Hepatocyte (in vitro differentiated cells): ENCODE measurements at regions not wholly inside any gene's neighbourhood (a gene's known extent, or its start where the extent isn't known, plus 50 kb on each side); places are given as distances from the start of the nearest gene placed in this dataset.
A peak's percentile ranks its signal among the peaks of the same experiment; 100 is the strongest.

ENCODE experiments used
- DNase-seq: peaks from one replicate; pipeline ENCODE4 v3.0.0-alpha.2; 2016; ENCODE audit warnings: low spot score
- H2AFZ ChIP-seq: fragments of 200-600 bp; sonication (generic); 2 replicates; pipeline ENCODE4 v1.6.0; 2016; ENCODE audit warnings: antibody characterized with exemption, mild to moderate bottlenecking
- H3K27ac ChIP-seq: fragments of 200-600 bp; sonication (generic); 2 replicates; pipeline ENCODE4 v1.5.1; 2016; ENCODE audit warnings: mild to moderate bottlenecking
- H3K27me3 ChIP-seq: fragments of 200-600 bp; sonication (generic); 2 replicates; pipeline ENCODE4 v1.6.1; 2016
- H3K36me3 ChIP-seq: fragments of 200-600 bp; sonication (generic); replicated peaks from 2 replicates; pipeline ENCODE4 v1.5.1; 2016; ENCODE audit warnings: low read depth; ENCODE audit not compliant: insufficient read depth
- H3K4me1 ChIP-seq: fragments of 200-600 bp; sonication (generic); 2 replicates; pipeline ENCODE4 v1.5.1; 2016; ENCODE audit warnings: mild to moderate bottlenecking, moderate library complexity; ENCODE audit not compliant: insufficient read depth
- H3K4me2 ChIP-seq: fragments of 200-600 bp; sonication (generic); 2 replicates; pipeline ENCODE4 v1.6.0; 2016
- H3K4me3 ChIP-seq: fragments of 200-600 bp; sonication (generic); 2 replicates; pipeline ENCODE4 v1.5.1; 2016; ENCODE audit warnings: mild to moderate bottlenecking
- H3K79me2 ChIP-seq: fragments of 200-600 bp; sonication (generic); 2 replicates; pipeline ENCODE4 v1.6.0; 2017; ENCODE audit warnings: mild to moderate bottlenecking
- H3K9me2 ChIP-seq: fragments of 200-600 bp; sonication (generic); replicated peaks from 2 replicates; pipeline ENCODE4 v1.6.0; 2017; ENCODE audit warnings: mild to moderate bottlenecking; ENCODE audit not compliant: insufficient read depth
- H3K9me3 ChIP-seq: fragments of 200-600 bp; sonication (generic); 2 replicates; pipeline ENCODE4 v1.5.1; 2016; ENCODE audit warnings: low read depth, mild to moderate bottlenecking
- H4K20me1 ChIP-seq: fragments of 200-600 bp; sonication (generic); 2 replicates; pipeline ENCODE4 v1.6.0; 2016; ENCODE audit warnings: mild to moderate bottlenecking; ENCODE audit not compliant: insufficient read depth, poor library complexity, severe bottlenecking
- EZH2 ChIP-seq: fragments of 200-600 bp; sonication (generic); IDR thresholded peaks from 2 replicates; pipeline ENCODE4 v1.6.1; 2016; ENCODE audit warnings: antibody characterized with exemption, mild to moderate bottlenecking, borderline replicate concordance
- EZH2phosphoT487 ChIP-seq: fragments of 200-600 bp; sonication (generic); IDR thresholded peaks from one replicate; pipeline ENCODE4 v1.6.1; 2018; ENCODE audit warnings: antibody characterized with exemption, mild to moderate bottlenecking, low read depth, moderate library complexity; ENCODE audit not compliant: unreplicated experiment, severe bottlenecking
- WGBS: methylation state at CpG from one replicate; pipeline ENCODE4 v1.1.6; 2016; ENCODE audit warnings: low lambda C conversion rate; ENCODE audit errors: missing lambda C conversion rate; 5-methylcytosine and 5-hydroxymethylcytosine counted together
- TF ChIP-seq, protein P1 (sequence below): fragments of 200-600 bp; sonication (generic); IDR thresholded peaks from 2 replicates; pipeline ENCODE4 v1.5.1; 2016; ENCODE audit warnings: antibody characterized with exemption, mild to moderate bottlenecking; ENCODE audit not compliant: poor library complexity

- Histone ChIP-seq H3K4me1 (peaks cover 13% of the 10 kb centered on the region), H4K20me1 (no peaks in the 10 kb centered on the region), H3K27me3 (no peaks in the 10 kb centered on the region), H2AFZ (no peak overlapping the region), H3K36me3 (no peaks in the 10 kb centered on the region), H3K4me2 (peak overlapping the region; percentile 25), H3K9me2 (no peaks in the 10 kb centered on the region), H3K79me2 (no peaks in the 10 kb centered on the region), H3K9me3 (no peaks in the 10 kb centered on the region), H3K27ac (peak overlapping the region; percentile 61), H3K4me3 (no peak overlapping the region)
- no peak for DNase-seq
- TF ChIP-seq EZH2 (no peak), EZH2phosphoT487 (no peak)
- TF ChIP-seq, protein P1, sequence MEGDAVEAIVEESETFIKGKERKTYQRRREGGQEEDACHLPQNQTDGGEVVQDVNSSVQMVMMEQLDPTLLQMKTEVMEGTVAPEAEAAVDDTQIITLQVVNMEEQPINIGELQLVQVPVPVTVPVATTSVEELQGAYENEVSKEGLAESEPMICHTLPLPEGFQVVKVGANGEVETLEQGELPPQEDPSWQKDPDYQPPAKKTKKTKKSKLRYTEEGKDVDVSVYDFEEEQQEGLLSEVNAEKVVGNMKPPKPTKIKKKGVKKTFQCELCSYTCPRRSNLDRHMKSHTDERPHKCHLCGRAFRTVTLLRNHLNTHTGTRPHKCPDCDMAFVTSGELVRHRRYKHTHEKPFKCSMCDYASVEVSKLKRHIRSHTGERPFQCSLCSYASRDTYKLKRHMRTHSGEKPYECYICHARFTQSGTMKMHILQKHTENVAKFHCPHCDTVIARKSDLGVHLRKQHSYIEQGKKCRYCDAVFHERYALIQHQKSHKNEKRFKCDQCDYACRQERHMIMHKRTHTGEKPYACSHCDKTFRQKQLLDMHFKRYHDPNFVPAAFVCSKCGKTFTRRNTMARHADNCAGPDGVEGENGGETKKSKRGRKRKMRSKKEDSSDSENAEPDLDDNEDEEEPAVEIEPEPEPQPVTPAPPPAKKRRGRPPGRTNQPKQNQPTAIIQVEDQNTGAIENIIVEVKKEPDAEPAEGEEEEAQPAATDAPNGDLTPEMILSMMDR = no peak
- 73% methylated on average over 3 of the region's 3 CpGs for WGBS
Measured at GRCh38 chr9:88653911-88654310, 118.9 kb downstream of the NXNL2 start.

- H3K79me2 ChIP-seq = no peaks in the 10 kb centered on the region
- H3K4me3 ChIP-seq = no peak overlapping the region
- H3K27me3 ChIP-seq = no peaks in the 10 kb centered on the region
- peak overlapping the region; percentile 67 for H3K27ac ChIP-seq
- H3K4me2 ChIP-seq = no peak overlapping the region
- no peak overlapping the region for H2AFZ ChIP-seq
- no peak for TF ChIP-seq EZH2phosphoT487
- no peaks in the 10 kb centered on the region for H3K9me3 ChIP-seq
- peaks cover 13% of the 10 kb centered on the region for H3K4me1 ChIP-seq
- DNase-seq = no peak
- WGBS = 49% methylated on average over 2 of the region's 2 CpGs
- H3K36me3 ChIP-seq = no peaks in the 10 kb centered on the region
- no peaks in the 10 kb centered on the region for H4K20me1 ChIP-seq
- H3K9me2 ChIP-seq = no peaks in the 10 kb centered on the region
Measured at GRCh38 chr9:88657893-88658292, 122.9 kb downstream of the NXNL2 start.

DNA sequence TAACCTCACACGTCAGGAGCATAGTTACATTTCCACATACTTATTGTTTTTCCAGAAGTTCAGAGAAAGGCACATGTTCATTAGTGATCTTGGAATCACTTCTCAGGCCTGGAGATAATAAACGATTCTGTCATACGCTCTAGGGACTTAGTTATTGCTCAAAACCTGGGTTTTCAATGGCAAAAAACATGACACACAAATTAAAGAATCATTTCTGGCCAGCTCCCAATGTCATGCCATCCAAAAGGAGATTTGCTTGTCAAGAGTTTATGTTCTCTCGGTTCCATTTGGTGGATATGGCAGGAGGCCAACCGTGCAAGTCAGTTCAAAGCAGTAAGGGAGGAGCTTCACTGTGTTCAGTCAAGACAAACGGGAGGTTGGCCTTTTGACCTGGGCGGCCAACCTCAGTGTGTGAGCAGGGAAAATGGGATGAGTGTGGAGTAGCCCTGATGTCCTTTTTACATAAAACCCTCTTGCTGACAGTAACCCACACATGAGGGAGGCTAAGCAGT, 123.4 kb downstream of the NXNL2 start:
- Histone ChIP-seq H3K4me3 (no peak overlapping the region), H3K36me3 (no peaks in the 10 kb centered on the region), H4K20me1 (no peaks in the 10 kb centered on the region), H3K27me3 (no peaks in the 10 kb centered on the region), H3K4me2 (no peak overlapping the region), H3K27ac (peak overlapping the region; percentile 67), H3K9me3 (no peaks in the 10 kb centered on the region), H2AFZ (no peak overlapping the region), H3K79me2 (no peaks in the 10 kb centered on the region), H3K4me1 (peaks cover 13% of the 10 kb centered on the region), H3K9me2 (no peaks in the 10 kb centered on the region)
- peak; percentile 20 for DNase-seq
- TF ChIP-seq EZH2 (no peak), EZH2phosphoT487 (no peak)
- TF ChIP-seq, protein P1 = no peak
- 57% methylated on average over 7 of the region's 7 CpGs for WGBS

GRCh38 chr9:88659126-88659525, 124.1 kb downstream of the NXNL2 start:
- no peak overlapping the region for H2AFZ ChIP-seq
- 91% methylated on average over 2 of the region's 2 CpGs for WGBS
- no peaks in the 10 kb centered on the region for H3K9me2 ChIP-seq
- H3K4me3 ChIP-seq = no peak overlapping the region
- no peaks in the 10 kb centered on the region for H3K79me2 ChIP-seq
- no peak for TF ChIP-seq EZH2phosphoT487
- no peak for TF ChIP-seq EZH2
- TF ChIP-seq, protein P1 = no peak
- no peak for DNase-seq
- H3K4me1 ChIP-seq = peaks cover 11% of the 10 kb centered on the region
- no peaks in the 10 kb centered on the region for H3K36me3 ChIP-seq
- H3K27me3 ChIP-seq = no peaks in the 10 kb centered on the region
- H3K4me2 ChIP-seq = no peak overlapping the region
- peak overlapping the region; percentile 67 for H3K27ac ChIP-seq
- no peaks in the 10 kb centered on the region for H3K9me3 ChIP-seq
- no peaks in the 10 kb centered on the region for H4K20me1 ChIP-seq
